Tibial nerve (tissue), 4 donors: ENCODE measurements at regions not wholly inside any gene's neighbourhood (a gene's known extent, or its start where the extent isn't known, plus 50 kb on each side); places are given as distances from the start of the nearest gene placed in this dataset.

Experiments
- EP300 ChIP-seq, 2 donors: sonication (generic); formaldehyde crosslinking; IDR thresholded peaks; one replicate each; pipeline ENCODE4 v1.6.1; 2017; ENCODE audit warnings: antibody characterized with exemption in 2 of 2, mild to moderate bottlenecking in 1 of 2
- POLR2A ChIP-seq, 2 donors: fragments of 450-650 bp; IDR thresholded peaks; one replicate each; pipeline ENCODE4 v1.6.1; 2017; ENCODE audit warnings: antibody characterized with exemption in 2 of 2, mild to moderate bottlenecking in 2 of 2, moderate library complexity in 2 of 2
- TF ChIP-seq, protein P1 (sequence below), 5 experiments: fragments of 200-600 bp in 3 of 5; fragments of 450-650 bp in 2 of 5; sonication (generic) in 3 of 5; IDR thresholded peaks; one replicate each; pipeline ENCODE4 v1.5.1; 2016 to 2019; ENCODE audit warnings: antibody characterized with exemption in 5 of 5, mild to moderate bottlenecking in 3 of 5, moderate library complexity in 2 of 5

DNA sequence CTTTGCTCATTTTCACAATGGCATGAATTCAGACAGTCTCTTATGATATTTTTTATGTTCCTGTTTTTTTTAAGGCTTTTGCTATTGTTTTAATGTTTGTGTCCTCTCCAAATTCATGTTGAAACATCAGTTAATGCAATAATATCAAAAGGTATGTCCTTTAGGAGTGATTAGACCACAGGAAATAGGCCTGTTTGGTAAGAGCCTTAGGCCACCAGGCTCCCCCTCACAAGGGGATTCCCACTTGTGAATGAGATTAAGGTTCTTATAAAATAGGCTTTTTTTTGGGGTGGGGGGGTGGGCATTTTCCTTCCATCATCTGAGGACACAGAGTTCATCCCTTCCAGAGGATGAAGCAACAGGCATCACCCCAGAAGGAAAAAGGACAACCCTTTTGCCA lies 2074.2 kb upstream of the C9orf72 start:
- no peak for TF ChIP-seq POLR2A (IDR thresholded peaks at IDR 0.05)
- TF ChIP-seq EP300 (IDR thresholded peaks at IDR 0.05), result no peak
- TF ChIP-seq, protein P1, sequence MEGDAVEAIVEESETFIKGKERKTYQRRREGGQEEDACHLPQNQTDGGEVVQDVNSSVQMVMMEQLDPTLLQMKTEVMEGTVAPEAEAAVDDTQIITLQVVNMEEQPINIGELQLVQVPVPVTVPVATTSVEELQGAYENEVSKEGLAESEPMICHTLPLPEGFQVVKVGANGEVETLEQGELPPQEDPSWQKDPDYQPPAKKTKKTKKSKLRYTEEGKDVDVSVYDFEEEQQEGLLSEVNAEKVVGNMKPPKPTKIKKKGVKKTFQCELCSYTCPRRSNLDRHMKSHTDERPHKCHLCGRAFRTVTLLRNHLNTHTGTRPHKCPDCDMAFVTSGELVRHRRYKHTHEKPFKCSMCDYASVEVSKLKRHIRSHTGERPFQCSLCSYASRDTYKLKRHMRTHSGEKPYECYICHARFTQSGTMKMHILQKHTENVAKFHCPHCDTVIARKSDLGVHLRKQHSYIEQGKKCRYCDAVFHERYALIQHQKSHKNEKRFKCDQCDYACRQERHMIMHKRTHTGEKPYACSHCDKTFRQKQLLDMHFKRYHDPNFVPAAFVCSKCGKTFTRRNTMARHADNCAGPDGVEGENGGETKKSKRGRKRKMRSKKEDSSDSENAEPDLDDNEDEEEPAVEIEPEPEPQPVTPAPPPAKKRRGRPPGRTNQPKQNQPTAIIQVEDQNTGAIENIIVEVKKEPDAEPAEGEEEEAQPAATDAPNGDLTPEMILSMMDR (IDR thresholded peaks at IDR 0.05), result no peak
